Endothelial cell of umbilical vein (primary cell): ENCODE measurements at regions not wholly inside any gene's neighbourhood (a gene's known extent, or its start where the extent isn't known, plus 50 kb on each side); places are given as distances from the start of the nearest gene placed in this dataset.

Experiments
- BruUV-seq: library from RNA; stranded (reverse); fragments of 400-500 nt; replicated peaks from 2 replicates; lab custom pipeline; 2021; lab: Mats Ljungman, UMichigan
- CTCF ChIA-PET: fragments of 300-600, 350-600 bp; sonication (Branson Sonifier 250); formaldehyde crosslinking; loops from one replicate; lab custom pipeline; 2021; ENCODE audit warnings: antibody characterized with exemption, inconsistent platforms; lab: Charles Lee
- POLR2A ChIA-PET: fragments of 300-600, 350-600 bp; sonication (Branson Sonifier 250); formaldehyde crosslinking; loops from one replicate; lab custom pipeline; 2021; ENCODE audit warnings: antibody characterized with exemption, inconsistent platforms; lab: Charles Lee
- DNase-seq: peaks from one replicate; pipeline ENCODE4 v3.0.0-alpha.2; 2011; ENCODE audit warnings: low read depth, low spot score
- FAIRE-seq: peaks from 2 replicates; lab custom pipeline; 2011; peaks lifted over from hg19 to GRCh38; lab: Jason Lieb, UNC
- H2AFZ ChIP-seq: 2 replicates; pipeline ENCODE4 v1.6.0; 2012; ENCODE audit warnings: low read depth, low read length, control low read depth, inconsistent platforms
- H3K27ac ChIP-seq: 2 replicates; pipeline ENCODE4 v1.5.1; 2011; ENCODE audit warnings: low read depth, mild to moderate bottlenecking, control low read depth, low read length, moderate library complexity; ENCODE audit not compliant: insufficient read depth
- H3K27me3 ChIP-seq, 2 experiments: 2 replicates each; pipeline versions ENCODE4 v1.6.0 to v1.6.1; 2011; ENCODE audit warnings: low read length in 2 of 2, mixed read lengths in 1 of 2; ENCODE audit not compliant: control insufficient read depth in 2 of 2, insufficient read depth in 2 of 2
- H3K36me3 ChIP-seq, 2 experiments: 2 replicates in 1 of 2; 3 replicates in 1 of 2; pipeline ENCODE4 v1.5.1; 2011; ENCODE audit warnings: low read length in 2 of 2, mild to moderate bottlenecking in 1 of 2, moderate library complexity in 1 of 2; ENCODE audit not compliant: control insufficient read depth in 2 of 2, insufficient read depth in 2 of 2; ENCODE audit errors: extremely low read depth in 1 of 2
- H3K4me1 ChIP-seq: 3 replicates; pipeline ENCODE4 v1.5.1; 2011; ENCODE audit warnings: mild to moderate bottlenecking, low read length; ENCODE audit not compliant: control insufficient read depth, insufficient read depth; ENCODE audit errors: extremely low read depth
- H3K4me2 ChIP-seq: 2 replicates; pipeline ENCODE4 v1.6.1; 2011; ENCODE audit warnings: low read length, control low read depth, mixed read lengths; ENCODE audit not compliant: insufficient read depth
- H3K4me3 ChIP-seq, 3 experiments: fragments of 200-600 bp in 1 of 3; sonication (generic), shearing (Covaris generic) in 1 of 3; replicated peaks in 1 of 3; 2 replicates each; pipeline ENCODE4 v1.5.1; 2011 to 2016; ENCODE audit warnings: control low read depth in 3 of 3, low read length in 3 of 3, mild to moderate bottlenecking in 2 of 3, inconsistent platforms in 1 of 3, low read depth in 1 of 3, moderate library complexity in 1 of 3; ENCODE audit not compliant: insufficient read depth in 1 of 3
- H3K79me2 ChIP-seq: 2 replicates; pipeline ENCODE4 v1.6.0; 2012; ENCODE audit warnings: low read length, inconsistent platforms; ENCODE audit not compliant: control insufficient read depth, insufficient read depth
- H3K9ac ChIP-seq: replicated peaks from 2 replicates; pipeline ENCODE3; 2011; ENCODE audit warnings: low read length, control low read depth; ENCODE audit not compliant: insufficient read depth; ENCODE audit errors: extremely low read depth
- H3K9me1 ChIP-seq: replicated peaks from 3 replicates; pipeline ENCODE4 v1.6.0; 2011; ENCODE audit warnings: mild to moderate bottlenecking, low read length; ENCODE audit not compliant: control insufficient read depth, insufficient read depth; ENCODE audit errors: extremely low read depth
- H3K9me3 ChIP-seq: replicated peaks from 2 replicates; pipeline ENCODE4 v1.5.1; 2012; ENCODE audit warnings: low read length, inconsistent platforms; ENCODE audit not compliant: control insufficient read depth, insufficient read depth
- H4K20me1 ChIP-seq: replicated peaks from 2 replicates; pipeline ENCODE3; 2011; ENCODE audit warnings: mild to moderate bottlenecking, low read length; ENCODE audit not compliant: control insufficient read depth, insufficient read depth; ENCODE audit errors: extremely low read depth
- CTCF ChIP-seq, 2 donors: IDR thresholded peaks; 1 replicate in 1 of 2; 2 replicates in 1 of 2; pipeline ENCODE4 v1.5.1; 2011; ENCODE audit warnings: low read length in 2 of 2, mild to moderate bottlenecking in 2 of 2, moderate library complexity in 2 of 2, control low read depth in 1 of 2, inconsistent platforms in 1 of 2, low read depth in 1 of 2; ENCODE audit not compliant: insufficient read depth in 1 of 2; ENCODE audit errors: extremely low read depth in 1 of 2
- EZH2 ChIP-seq: IDR thresholded peaks from 2 replicates; pipeline ENCODE4 v1.6.1; 2012; ENCODE audit warnings: borderline replicate concordance, low read depth, mild to moderate bottlenecking, moderate library complexity, low read length, inconsistent platforms; ENCODE audit not compliant: severe bottlenecking
- FOS ChIP-seq: IDR thresholded peaks from 2 replicates; pipeline ENCODE4 v1.6.1; 2011; ENCODE audit warnings: mild to moderate bottlenecking, low read length, moderate library complexity, borderline replicate concordance; ENCODE audit not compliant: insufficient read depth
- GATA2 ChIP-seq: IDR thresholded peaks from 2 replicates; pipeline ENCODE4 v1.7.0; 2011; ENCODE audit warnings: low read depth, mild to moderate bottlenecking, moderate library complexity, mixed read lengths, low read length; ENCODE audit not compliant: insufficient read length, insufficient read depth
- JUN ChIP-seq: IDR thresholded peaks from 2 replicates; pipeline ENCODE4 v1.6.1; 2011; ENCODE audit warnings: borderline replicate concordance, low read depth; ENCODE audit not compliant: insufficient read length, insufficient read depth
- MAX ChIP-seq: IDR thresholded peaks from 2 replicates; pipeline ENCODE4 v1.6.1; 2011; ENCODE audit not compliant: insufficient read depth, insufficient read length
- MYC ChIP-seq: IDR thresholded peaks from one replicate; pipeline ENCODE4 v1.6.1; 2011; ENCODE audit warnings: mild to moderate bottlenecking, low read depth, low read length
- POLR2A ChIP-seq: IDR thresholded peaks from 2 replicates; pipeline ENCODE4 v1.6.1; 2012; ENCODE audit warnings: low read depth, mild to moderate bottlenecking, control low read depth, low read length
- POLR2AphosphoS5 ChIP-seq: IDR thresholded peaks from 2 replicates; pipeline ENCODE4 v1.6.1; 2012; ENCODE audit warnings: low read depth, mild to moderate bottlenecking, control low read depth, low read length, moderate library complexity; ENCODE audit not compliant: insufficient read depth
- dilution Hi-C: fragments of 300-500 bp; cut with MboI; formaldehyde crosslinking; loops from one replicate; pipeline ENCODE4 v1.15.0; 2019; ENCODE audit warnings: low sequenced_read_pairs; ENCODE audit not compliant: extremely low pct_ligation_motif_present
- intact Hi-C: fragments of 100-400 bp; cut with micrococcal nuclease; formaldehyde crosslinking; loops from one replicate; pipeline ENCODE4 v1.10.0; 2022

GRCh38 chr6:137652961-137653705 is 158.9 kb upstream of the OLIG3 start:
- Histone ChIP-seq H3K9ac (no peak overlapping the region), H3K79me2 (no peaks in the 10 kb centered on the region), H3K4me1 (no peaks in the 10 kb centered on the region), H3K4me2 (no peak overlapping the region), H3K27ac (no peak overlapping the region), H3K9me3 (no peaks in the 10 kb centered on the region), H3K36me3 (no peaks in the 10 kb centered on the region), H3K27me3 (no peaks in the 10 kb centered on the region), H2AFZ (no peak overlapping the region), H3K9me1 (no peaks in the 10 kb centered on the region), H3K4me3 (no peak overlapping the region), H4K20me1 (no peaks in the 10 kb centered on the region)
- intact Hi-C loops = no loop called here
- no TSS peak for BruUV-seq
- no peak for FAIRE-seq
- DNase-seq = no peak
- TF ChIP-seq MAX (no peak), MYC (no peak), GATA2 (no peak), EZH2 (no peak), CTCF (IDR thresholded peaks at IDR 0.05; ENCODE audit: extremely low read depth in 1 of 2, insufficient read depth in 1 of 2, low read depth in 1 of 2, low read length in 2 of 2) (no peak), FOS (no peak), POLR2A (no peak), JUN (no peak), POLR2AphosphoS5 (no peak)
- ChIA-PET CTCF (no interaction called here), POLR2A (no interaction called here)
- dilution Hi-C loops = no loop called here
